Endothelial cell (in vitro differentiated cells): ENCODE measurements at regions not wholly inside any gene's neighbourhood (a gene's known extent, or its start where the extent isn't known, plus 50 kb on each side); places are given as distances from the start of the nearest gene placed in this dataset.
"Not testable (repeated sequence)": the region's sequence is repeated elsewhere in the genome, so short reads cannot be mapped to it uniquely, and the experiment has no call there.

Source experiments
- DNase-seq: peaks from one replicate; pipeline ENCODE4 v3.0.0; 2021; ENCODE audit warnings: low spot score
- H3K27ac Mint-ChIP-seq: one replicate; pipeline ENCODE4 v1.8.0; 2021; ENCODE audit warnings: mixed read lengths, inconsistent platforms; ENCODE audit not compliant: unreplicated experiment
- H3K27me3 Mint-ChIP-seq: one replicate; pipeline ENCODE4 v1.8.0; 2021; ENCODE audit warnings: mild to moderate bottlenecking, moderate library complexity, mixed read lengths, inconsistent platforms; ENCODE audit not compliant: unreplicated experiment
- H3K36me3 Mint-ChIP-seq: one replicate; pipeline ENCODE4 v1.8.0; 2021; ENCODE audit warnings: mild to moderate bottlenecking, low read depth, mixed read lengths, inconsistent platforms; ENCODE audit not compliant: unreplicated experiment
- H3K4me1 Mint-ChIP-seq: one replicate; pipeline ENCODE4 v1.8.0; 2021; ENCODE audit warnings: mild to moderate bottlenecking, mixed read lengths, inconsistent platforms; ENCODE audit not compliant: unreplicated experiment
- H3K4me3 Mint-ChIP-seq: one replicate; pipeline ENCODE4 v1.8.0; 2021; ENCODE audit warnings: mild to moderate bottlenecking, mixed read lengths, inconsistent platforms; ENCODE audit not compliant: unreplicated experiment
- H3K9me3 Mint-ChIP-seq: one replicate; pipeline ENCODE4 v1.8.0; 2021; ENCODE audit warnings: mixed read lengths, inconsistent platforms; ENCODE audit not compliant: unreplicated experiment
- CTCF ChIP-seq: fragments of 200-600 bp; sonication (generic); IDR thresholded peaks from one replicate; pipeline ENCODE4 v1.5.0; 2021; ENCODE audit warnings: antibody characterized with exemption; ENCODE audit not compliant: unreplicated experiment

- Mint-ChIP-seq H3K27ac (no peak overlapping the region), H3K4me3 (no peak overlapping the region), H3K36me3 (no peaks in the 10 kb centered on the region), H3K4me1 (no peaks in the 10 kb centered on the region), H3K9me3 (no peaks in the 10 kb centered on the region), H3K27me3 (no peaks in the 10 kb centered on the region)
- no peak for TF ChIP-seq CTCF
- DNase-seq: no peak
Observed at GRCh38 chr4:137408527-137409177, 123.6 kb downstream of the PCDH18 start.

GRCh38 chr4:137405833-137406232 is 126.5 kb downstream of the PCDH18 start:
- not testable (repeated sequence) for H3K36me3 Mint-ChIP-seq, H3K27me3 Mint-ChIP-seq, H3K9me3 Mint-ChIP-seq, H3K4me3 Mint-ChIP-seq, H3K27ac Mint-ChIP-seq, DNase-seq, H3K4me1 Mint-ChIP-seq

- no peak for DNase-seq
- Mint-ChIP-seq H3K27ac (no peak overlapping the region), H3K4me1 (no peaks in the 10 kb centered on the region), H3K27me3 (no peaks in the 10 kb centered on the region), H3K9me3 (no peaks in the 10 kb centered on the region), H3K36me3 (no peaks in the 10 kb centered on the region), H3K4me3 (no peak overlapping the region)
- TF ChIP-seq CTCF: no peak
Observed at GRCh38 chr4:137394018-137394417, 138.3 kb downstream of the PCDH18 start.

- H3K36me3 Mint-ChIP-seq: no peaks in the 10 kb centered on the region
- no peaks in the 10 kb centered on the region for H3K9me3 Mint-ChIP-seq
- TF ChIP-seq CTCF: no peak
- H3K27me3 Mint-ChIP-seq: no peaks in the 10 kb centered on the region
- H3K27ac Mint-ChIP-seq: no peak overlapping the region
- DNase-seq: no peak
- H3K4me1 Mint-ChIP-seq: no peaks in the 10 kb centered on the region
- H3K4me3 Mint-ChIP-seq: no peak overlapping the region
Observed at GRCh38 chr4:137393044-137393443, 139.2 kb downstream of the PCDH18 start.

GRCh38 chr4:137390707-137391106 is 141.6 kb downstream of the PCDH18 start:
- no peaks in the 10 kb centered on the region for H3K9me3 Mint-ChIP-seq
- H3K4me3 Mint-ChIP-seq: no peak overlapping the region
- DNase-seq: no peak
- H3K27ac Mint-ChIP-seq: no peak overlapping the region
- H3K27me3 Mint-ChIP-seq: no peaks in the 10 kb centered on the region
- no peak for TF ChIP-seq CTCF
- no peaks in the 10 kb centered on the region for H3K4me1 Mint-ChIP-seq
- no peaks in the 10 kb centered on the region for H3K36me3 Mint-ChIP-seq
